ENCODE measurements at regions not wholly inside any gene's neighbourhood (a gene's known extent, or its start where the extent isn't known, plus 50 kb on each side); places are given as distances from the start of the nearest gene placed in this dataset.

DNA sequence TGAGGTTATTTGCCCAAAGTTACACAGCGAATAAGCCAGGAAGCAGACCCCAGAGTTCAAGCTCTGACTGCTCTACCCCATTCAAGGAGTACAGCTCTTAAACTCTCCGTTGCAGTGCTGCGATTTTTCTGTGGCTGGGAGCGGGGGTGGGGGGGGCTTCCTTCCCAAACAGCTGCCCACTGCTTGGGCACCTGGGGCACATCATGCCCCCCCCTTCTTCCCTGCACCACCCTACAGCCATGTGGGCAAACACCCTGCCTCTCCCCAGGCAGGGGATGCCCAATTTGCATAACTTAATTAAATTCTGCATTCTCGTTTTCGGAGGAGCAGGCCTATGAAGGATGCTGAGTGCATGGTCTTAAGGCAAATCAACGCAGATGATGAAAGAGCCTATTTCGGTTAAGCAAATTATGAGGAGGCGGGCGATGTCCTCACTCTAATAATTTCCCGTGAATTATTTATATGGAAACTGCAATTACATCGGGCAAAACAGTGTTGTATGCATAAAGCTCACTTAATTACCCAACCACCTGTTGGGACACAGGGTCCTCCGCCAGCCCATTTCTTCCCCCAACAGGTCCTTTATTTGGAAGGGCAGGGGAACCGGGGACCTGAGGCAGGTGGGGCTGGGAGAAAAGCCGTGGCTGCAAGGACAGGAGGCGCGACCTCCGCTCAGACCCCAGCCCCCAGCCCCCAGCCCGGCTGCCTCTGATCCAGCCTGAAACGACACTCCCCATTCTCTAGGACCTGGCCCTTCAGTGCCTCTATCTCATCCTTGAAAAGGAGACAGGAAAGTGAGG, 610.5 kb downstream of the BUD13 start:
- no peak for DNase-seq (ENCODE audit: low spot score)

DNA sequence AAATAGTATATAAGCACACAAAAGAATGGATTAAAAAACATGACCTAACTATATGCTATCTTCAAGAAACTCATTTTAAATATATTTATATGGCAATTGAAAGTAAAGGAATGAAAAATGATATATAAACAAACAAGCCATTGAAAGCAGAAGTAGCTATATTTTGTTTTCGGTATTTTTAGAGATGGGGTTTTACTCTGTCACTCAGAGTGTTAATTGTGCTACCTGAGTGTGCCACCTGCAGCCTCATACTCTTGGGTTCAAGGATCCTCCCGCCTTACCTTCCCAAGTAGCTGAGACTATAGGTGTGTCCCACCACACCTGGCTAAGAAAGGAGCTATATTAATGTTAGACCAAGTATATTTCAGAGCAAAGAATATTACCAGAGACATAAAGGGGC, 624.1 kb downstream of the BUD13 start:
- DNase-seq (ENCODE audit: low spot score), result no peak

DNA sequence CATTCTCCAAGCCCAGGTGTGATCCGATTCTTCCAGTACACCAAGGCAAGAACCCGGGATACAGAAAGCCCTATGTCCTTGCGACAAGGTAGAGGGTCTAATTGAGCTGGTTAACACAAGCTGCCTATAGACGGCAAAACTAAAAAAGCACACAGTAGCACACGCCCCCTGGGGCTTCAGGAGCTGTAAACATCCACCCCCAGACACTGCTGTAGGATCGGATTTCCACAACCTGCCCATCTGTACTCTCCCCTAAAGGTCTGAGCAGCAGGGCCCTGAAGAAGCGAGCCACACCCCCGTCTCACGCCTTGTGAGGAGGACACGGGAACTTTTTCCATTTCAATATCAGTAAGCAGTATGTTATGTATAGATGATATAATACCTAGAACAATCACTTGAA, 624.7 kb downstream of the BUD13 start:
- DNase-seq (ENCODE audit: low spot score), result no peak

DNA sequence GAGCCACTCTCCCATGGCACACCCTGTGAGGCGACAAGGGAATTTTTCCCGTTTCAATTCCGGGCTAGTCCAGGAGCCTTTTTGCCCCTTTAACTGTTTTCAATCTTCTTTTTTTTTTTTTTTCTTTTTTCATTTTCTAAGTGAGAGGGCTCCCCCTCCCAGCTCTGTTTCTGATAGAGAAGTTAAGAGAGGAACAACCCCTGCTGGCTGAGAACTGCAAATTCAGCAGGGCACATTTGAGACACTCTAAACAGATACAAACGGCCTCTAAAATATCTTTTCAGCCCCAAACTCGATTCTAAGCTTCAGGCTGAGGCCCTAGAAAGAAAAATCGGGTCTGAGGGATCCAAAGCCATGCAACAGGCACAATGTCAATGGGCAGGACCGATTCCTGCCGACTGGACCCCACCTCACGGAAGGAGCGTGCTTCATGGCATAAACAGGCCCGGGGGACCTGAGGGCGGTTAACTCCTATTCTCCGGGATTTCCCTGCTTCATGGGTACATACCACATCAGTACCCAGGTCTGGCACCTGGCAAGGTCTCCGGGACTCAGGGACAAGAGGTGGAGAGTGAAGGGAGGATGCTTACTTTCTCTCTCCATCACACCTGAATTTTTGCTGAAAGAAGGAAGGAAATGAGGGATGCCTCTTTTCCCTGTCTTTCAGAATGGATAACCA, 627.5 kb downstream of the BUD13 start:
- DNase-seq (ENCODE audit: low spot score), result no peak

DNA sequence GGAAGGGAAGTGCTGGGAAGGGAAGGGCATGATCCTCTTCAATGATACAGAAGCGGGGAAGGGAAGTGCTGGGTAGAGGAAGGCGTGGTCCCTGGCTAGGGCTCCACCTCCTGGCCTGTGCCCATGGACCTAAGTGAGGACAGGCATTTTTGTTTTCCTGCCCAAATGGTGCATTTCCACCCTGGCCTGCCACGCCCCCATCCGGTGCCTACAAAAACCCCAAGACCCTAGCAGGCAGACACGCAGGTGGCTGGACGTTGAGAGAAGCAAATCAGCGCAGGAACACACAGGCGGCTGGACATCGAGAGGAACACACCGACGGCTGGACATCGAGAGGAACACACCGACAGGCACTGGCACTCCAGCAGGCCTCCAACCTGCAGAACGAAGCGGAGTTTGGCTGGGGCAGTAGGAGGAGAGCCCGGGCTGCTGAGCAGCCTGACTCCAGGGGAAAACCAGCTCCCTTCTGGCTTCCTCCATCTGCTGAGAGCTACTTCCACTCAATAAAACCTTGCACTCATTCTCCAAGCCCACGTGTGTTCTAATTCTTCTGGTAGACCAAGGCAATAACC, 628.3 kb downstream of the BUD13 start:
- no peak for DNase-seq (ENCODE audit: low spot score)

DNA sequence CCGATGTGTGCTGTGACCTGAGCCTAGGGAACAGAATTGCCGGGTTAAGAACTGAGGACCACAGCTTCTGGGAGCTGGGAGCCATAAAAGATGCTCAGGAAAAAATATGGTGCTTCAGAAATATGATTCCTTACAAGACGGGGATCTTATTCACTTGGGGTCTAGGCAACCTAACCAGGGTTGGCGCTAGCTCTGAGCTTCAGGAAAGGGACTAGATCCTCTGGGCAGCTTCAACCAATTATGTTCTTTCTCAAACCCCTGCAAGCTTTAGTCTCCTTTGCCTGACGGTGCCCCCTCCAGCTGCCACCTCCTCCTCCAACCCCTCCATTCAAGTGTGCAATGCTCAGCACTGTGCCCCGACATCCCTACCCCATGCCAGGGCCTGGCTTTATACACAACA, 634.1 kb upstream of the CADM1 start:
- DNase-seq (ENCODE audit: low spot score), result no peak

DNA sequence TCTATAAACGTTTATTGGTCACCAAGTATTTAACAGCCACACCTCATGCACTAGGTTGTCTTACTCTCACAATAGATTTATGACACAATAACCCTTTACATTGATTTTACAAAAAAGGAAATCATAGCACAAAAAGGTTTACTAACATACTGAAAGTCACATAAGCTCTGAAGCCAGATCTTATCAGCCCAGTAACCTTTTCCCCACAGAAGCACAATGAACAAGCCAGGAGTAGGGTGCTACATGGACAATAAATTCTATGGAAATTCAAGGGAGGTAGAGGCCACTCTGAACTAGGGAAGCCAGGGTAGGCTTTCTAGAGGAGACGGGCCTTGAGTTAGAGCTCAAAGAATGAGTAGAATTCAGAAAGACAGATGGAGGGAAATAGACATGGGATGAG, 633.5 kb upstream of the CADM1 start:
- no peak for DNase-seq (ENCODE audit: low spot score)

DNA sequence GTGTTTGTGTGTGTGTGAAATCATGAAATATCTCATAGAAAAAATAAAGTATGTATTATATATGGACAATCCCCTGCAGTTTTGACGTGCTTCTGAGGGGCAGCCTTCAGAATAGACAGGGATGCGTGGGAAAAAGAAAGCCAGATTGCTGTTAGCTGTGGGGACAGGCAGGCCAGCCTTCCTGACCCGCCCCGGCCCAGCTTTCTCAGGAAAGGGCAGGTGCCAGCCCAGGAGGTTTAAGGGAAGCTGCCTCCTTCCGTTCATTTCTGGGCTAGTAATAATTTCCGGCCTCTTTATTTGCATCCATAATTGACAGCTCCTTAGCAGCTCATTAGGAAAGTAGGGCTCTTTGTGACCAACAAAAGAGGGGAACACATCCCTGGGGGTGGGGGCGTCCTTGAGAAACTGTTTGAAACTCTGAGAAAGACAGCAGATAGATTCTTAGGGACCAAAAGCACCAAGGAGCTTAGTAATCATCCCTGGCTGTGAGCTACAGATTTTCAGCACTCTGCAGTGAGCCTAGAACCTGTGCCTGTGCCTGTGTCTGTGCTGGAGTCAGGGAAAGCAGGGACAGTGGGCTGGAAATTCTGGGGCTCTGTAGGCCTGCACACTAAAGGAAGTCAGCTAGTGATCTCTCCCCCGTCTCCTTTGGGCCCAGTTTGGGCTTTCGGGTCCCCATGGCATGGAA, 632.9 kb upstream of the CADM1 start:
- no peak for DNase-seq (ENCODE audit: low spot score)

DNA sequence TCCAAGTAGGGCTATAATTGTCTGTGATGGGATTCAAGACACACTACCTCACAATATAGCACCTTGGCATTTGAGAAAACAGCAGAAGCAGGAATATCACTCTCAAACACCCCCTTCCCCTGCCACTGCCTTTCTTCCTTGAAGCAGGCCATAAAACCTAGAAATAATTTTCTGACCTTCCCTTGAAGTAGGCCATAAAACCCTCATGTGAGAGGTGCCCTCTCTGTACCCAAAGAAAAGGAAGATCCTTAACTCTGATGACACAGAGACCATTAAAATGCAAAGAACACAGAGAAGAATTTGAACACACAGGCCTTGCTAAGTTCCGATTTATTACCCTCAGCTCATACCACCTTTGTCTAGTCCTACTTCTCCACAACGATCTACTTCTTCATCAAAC, 631.7 kb upstream of the CADM1 start:
- no peak for DNase-seq (ENCODE audit: low spot score)

DNA sequence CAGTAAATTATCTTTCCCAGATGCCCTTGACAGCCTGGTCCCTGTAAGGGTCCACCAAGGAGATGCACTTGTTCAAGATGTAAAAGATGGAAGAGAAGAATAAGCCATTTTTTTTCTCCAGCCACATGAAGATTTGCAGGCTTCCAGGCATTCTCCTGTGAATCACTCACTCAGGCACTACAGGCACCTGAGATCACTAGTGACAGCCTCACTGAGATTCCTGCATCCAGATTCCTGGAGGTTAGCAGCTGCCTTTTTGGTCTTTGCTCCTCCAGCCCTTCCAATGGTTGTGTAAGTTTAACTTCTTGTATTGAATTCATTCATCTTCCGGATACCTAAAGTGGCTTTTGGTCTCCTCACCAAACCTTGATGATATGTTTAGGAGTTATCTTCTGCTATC, 630.2 kb upstream of the CADM1 start:
- no peak for DNase-seq (ENCODE audit: low spot score)

DNA sequence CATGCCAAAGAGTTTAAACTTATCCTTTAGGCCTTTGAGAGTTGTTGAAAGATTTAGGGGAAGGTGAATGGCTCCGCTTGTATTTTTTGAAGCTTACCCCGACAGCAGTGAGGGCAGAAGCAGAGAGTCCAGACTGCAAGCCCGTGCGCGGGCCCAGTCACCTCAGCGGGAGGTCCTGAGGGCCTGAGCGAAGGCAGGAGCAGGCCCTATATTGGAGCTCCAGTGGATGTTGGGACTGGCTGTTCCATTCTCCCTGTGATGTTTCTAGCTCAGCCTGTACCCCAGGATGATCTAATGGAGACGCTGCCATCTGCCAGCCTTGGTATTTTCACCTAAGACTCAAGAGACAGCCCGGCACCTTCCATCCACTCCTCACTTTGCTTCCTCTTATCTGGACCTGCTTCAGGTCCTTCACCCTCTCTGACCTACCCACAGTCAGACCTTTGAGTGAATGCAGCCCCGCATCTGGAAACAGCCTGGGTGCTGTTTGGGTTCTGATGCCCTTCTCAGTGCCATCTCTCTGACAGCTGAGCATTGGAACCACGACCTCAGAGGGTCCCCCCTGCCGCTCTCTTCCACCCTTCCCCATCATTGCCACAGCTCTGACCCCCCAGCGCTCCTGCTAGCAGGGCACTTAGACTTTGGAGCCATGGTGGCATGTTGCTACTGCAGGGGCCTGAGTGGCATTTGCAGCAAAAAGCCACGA, 628.2 kb upstream of the CADM1 start:
- no peak for DNase-seq (ENCODE audit: low spot score)

DNA sequence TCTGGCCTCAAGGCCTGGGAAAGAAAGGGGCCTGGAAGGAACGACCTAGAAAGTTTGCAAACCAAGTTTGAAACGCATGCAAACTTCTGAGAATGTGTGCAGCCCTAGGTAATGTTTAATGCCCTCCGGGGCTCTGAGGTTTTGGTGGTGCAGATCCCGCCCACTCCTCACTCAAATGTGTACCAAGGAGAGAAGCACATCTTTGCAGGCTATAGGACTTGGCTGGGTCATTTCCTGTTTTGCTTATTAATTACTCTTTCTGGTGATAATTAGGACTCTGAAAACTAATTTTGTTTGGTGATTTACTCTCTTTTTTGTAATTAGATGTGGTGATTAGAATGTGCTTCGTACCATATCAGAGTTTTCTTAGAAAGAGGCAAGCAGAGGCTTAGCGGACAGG, 625.9 kb upstream of the CADM1 start:
- DNase-seq (ENCODE audit: low spot score), result no peak

DNA sequence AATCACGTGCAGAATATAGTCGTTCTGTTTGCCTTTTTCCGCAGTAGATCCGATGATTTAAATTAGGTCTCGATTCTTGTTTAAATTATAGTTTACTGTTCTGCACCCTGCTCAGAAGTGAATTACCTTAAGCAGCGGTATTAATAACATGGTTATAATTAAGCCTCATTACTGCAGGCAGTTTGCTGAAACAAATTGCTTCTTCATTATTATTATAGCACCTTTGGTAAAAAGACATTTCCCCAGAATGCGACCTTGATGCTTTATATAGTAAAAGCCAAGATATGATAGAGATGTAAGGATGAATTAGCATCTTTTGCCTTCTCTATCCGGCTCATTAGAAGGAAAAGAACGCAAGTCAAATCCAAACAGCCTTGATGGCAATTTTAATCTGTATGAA, 625.2 kb upstream of the CADM1 start:
- no peak for DNase-seq (ENCODE audit: low spot score)

DNA sequence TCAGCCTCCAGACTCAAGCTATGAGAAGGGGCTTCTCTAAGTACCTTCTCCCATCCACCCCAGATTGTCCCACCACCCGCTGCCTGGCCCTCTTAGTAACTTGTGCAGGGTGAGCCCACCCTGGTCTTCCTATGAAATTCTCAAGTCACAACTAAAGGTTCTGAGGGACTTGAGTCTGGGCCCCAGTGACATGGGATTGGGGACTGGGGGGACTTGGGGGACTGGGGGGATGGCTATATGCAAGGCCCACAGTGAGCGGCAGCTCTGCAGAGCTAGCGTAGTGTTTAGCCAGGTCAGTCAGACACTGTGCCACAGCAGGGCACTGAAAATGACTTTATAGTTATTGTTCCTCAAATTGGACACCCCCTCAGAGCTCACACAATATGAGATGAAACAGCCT, 622.3 kb upstream of the CADM1 start:
- DNase-seq (ENCODE audit: low spot score), result no peak

DNA sequence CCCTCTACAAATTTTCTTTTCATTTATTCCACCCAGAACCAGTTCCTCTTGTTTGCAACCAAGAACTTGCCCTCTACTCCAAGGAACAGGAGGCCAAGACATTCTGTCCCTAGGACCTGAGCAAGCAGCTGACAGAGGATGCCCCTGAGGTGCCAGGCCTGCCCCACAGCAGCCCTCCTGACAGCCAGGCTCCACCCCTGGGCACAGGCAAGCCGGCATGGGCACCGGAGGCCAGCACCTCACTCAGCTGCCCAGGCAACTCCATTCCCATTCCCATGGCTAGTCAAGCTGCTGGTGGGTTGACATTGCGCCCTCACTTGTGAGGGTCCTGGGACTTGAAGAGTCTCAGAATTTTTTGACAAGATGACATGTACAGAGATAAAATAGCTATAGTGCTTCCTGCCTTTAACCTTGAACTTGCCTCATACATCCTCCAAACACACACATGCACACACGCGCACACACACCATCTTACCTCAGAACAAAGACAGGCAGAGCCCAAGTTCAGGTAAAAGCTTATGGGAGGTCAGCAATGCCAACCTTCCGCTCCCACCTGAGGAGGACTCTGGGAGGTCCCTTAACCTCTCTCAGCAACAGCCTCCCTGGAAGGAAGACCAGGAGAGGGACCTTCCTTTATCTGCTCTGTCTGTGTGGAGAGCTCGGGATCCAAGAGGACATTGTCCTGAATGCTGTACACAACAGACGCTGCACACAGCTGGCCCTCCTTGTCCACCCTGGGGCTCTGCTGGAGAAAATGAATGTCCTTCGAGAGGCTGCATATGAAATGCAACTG, 620.9 kb upstream of the CADM1 start:
- no peak for DNase-seq (ENCODE audit: low spot score)

DNA sequence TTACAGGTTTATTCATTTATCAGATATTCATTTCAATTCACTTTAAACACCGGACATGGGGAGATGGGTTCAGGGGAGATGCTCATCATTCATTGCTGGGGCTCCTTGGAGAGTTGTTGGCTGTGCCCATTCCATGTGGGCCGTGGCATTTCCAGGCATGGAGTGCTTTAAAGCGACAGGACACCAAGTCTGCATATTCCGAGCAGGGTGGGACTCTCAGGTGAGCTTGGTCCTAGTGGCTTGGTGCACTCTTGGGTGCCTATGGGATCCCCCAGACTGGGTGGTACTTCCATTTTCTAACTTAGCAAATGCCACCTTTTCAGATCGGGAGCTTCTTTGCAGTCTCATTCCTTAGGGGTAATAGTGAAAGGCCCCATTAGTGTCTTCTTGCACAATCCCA, 619.5 kb upstream of the CADM1 start:
- no peak for DNase-seq (ENCODE audit: low spot score)

DNA sequence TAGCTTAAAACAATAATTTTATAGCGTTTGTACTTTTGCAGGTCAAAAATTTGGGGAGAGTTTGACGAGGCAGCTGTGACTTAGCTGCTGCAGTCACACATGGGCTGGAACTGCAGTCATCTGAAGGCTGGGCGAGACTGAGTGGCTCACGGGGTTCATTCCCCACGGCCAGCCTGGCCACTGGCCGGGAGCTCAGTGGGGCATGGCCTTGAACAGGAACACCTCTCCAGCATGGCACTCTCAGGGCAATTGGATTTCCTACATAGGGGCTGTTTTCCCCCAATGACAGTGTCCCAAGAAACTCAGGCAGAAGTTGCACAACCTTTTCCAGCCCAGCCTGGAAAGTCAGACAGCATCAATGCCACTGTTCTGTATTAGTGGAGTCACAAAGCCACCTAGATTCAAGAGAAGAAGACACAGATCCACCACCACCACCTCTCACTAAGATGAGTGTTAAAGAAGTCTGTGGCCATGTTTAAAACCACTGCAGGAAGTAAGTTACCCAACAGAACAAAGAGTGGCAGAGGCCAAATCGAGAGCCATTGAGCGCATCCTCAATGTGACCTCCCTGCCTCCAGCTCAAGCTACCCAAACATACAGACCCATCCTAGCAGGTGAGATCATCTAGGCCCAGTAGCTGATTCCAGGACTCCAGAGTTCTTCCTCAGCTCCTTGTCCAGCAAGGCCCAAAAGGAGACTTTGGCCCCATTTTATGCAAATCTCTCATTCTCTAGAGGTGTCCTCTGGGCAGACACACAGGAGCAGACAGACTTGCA, 618.7 kb upstream of the CADM1 start:
- no peak for DNase-seq (ENCODE audit: low spot score)

DNA sequence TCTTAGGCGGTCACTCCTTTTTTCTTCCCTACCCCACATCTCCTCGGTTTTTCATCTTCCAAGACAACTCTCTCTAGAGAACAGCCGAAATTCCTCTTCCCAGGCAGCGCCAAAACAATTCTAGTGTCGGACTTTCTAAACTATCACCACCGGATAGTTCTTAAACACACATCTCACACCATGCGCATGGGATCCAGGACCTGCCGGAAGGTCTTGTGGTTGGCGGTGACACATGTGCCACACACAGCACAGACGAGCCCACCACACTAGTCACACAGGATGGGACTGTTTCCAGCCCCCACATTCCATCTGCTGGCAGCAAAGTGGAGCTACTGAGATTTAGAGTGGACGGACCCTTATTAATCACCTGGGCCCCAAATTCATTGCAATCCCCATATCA, 614.9 kb upstream of the CADM1 start:
- no peak for DNase-seq (ENCODE audit: low spot score)

DNA sequence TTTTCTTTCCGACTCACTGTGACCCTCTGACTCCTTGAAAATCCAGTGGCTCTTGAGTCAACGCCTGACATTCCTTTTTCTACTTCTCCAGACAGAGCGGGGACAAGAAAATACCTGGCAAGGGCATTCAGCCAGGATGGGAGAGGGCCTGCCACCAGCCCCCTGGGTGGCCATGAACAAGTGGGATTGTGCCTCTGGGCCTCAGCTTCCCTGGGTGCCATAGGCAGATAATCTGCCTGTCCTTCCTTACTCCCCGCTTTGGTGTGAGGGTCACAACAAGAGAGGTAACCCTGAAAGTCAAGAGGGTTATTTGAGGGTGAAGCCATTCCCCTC, 613.9 kb upstream of the CADM1 start:
- no peak for DNase-seq (ENCODE audit: low spot score)

DNA sequence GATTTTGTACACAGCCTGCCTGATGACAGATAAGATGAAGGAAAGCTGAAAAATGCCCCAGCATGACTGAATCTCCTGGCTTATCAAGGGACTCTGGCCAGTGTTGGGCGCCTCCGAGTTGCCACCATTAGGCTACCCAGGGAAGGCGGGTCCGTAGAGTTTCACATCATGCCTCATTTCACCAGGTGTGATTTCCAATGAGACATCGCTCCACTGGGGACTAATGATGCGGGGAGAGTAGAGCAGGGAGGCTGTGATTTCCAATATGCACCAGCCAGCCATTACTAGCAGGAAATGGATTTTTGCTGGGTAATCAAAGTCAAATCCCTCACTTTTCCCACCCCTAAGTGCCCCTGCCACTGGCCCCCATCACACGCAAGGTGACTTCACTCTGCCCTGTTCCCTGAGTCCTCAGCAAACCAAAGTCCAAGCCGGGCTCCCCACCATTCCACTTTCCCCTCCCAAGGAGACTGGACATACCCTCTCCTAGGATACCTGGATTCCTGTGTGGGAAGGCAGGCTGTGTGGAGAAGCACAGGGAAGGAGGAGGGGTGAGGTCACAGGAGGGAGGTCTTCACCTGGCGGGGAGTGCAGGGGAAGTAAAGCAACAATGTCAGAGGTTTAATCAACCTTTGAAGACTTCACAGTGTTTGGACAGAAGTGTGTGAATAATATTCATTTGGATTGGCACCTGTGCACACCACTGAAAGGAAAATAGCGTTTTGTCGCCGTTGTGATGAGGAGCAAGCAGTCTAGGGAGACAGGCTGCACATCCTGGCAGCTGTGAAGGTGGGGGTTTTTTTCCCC, 613.3 kb upstream of the CADM1 start:
- DNase-seq (ENCODE audit: low spot score), result no peak
